ENCODE measurements at regions not wholly inside any gene's neighbourhood (a gene's known extent, or its start where the extent isn't known, plus 50 kb on each side); places are given as distances from the start of the nearest gene placed in this dataset.
"Not testable (repeated sequence)": the region's sequence is repeated elsewhere in the genome, so short reads cannot be mapped to it uniquely, and the experiment has no call there.

DNA sequence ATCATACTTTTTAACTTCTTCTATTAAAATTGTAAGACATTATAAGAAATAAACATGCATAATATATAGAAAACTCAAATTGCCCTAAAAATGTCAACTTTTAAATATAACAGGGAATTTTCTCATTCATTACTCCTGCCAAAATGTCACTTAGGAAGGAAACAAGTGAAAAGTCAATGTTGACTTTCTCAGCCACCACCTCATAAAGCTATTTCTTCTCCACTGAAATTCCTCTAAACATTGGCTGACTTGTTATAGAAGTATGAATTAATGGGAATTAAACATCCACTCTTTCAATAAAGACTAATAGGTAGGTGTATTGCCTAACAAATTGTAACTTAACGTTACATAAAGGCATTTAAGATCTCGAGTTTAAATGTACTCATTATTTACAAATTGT, 499.7 kb upstream of the SYT4 start:
- Histone ChIP-seq H3K9ac (ENCODE audit: low read depth in 1 of 2, low read length in 2 of 2) (no peak overlapping the region), H3K9me3 (ENCODE audit: control insufficient read depth in 2 of 2, low read length in 2 of 2) (no peaks in the 10 kb centered on the region), H3K27me3 (ENCODE audit: control insufficient read depth in 2 of 2, insufficient read depth in 2 of 2, low read length in 2 of 2) (no peaks in the 10 kb centered on the region), H3K4me3 (ENCODE audit: low read length in 2 of 2) (no peak overlapping the region), H3K4me1 (ENCODE audit: control insufficient read depth in 2 of 2, insufficient read depth in 2 of 2, low read length in 2 of 2) (no peaks in the 10 kb centered on the region), H3K27ac (ENCODE audit: low read depth in 2 of 2, low read length in 2 of 2) (no peak overlapping the region), H3K36me3 (ENCODE audit: control insufficient read depth in 2 of 2, insufficient read depth in 2 of 2, low read length in 2 of 2) (no peaks in the 10 kb centered on the region)

DNA sequence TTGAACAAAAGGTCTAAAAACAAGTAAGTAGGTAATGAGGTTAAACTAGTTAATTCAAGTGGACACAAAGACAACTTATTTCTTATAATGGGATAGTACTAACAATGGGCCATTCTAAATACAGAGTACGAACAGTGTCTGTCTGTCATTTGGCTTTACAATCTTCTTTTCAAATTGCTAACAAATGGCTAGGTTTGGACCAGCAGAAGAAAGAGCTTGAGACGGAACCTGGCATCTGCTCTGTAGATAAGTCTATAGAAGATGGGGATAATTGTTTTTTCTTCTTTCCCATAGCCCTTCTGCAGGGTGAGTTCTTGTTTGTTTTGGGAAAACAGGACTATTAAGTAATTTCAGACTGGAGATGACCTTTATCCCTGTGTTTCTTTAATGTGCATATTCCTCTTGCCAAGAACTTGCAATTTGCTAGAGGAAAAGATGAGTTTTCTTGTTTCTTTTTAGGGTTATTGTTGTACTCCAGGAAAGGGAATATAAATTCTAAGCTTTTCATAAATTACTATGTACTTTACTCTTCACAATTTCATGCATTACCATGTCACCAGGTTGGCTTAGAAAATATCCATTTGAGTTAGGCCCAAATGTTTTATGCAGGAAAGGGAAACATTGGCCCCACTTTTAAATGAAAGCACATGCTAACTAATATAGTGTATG, 500.5 kb upstream of the SYT4 start:
- no peak overlapping the region for H3K9ac ChIP-seq (ENCODE audit: low read depth in 1 of 2, low read length in 2 of 2)
- H3K36me3 ChIP-seq (ENCODE audit: control insufficient read depth in 2 of 2, insufficient read depth in 2 of 2, low read length in 2 of 2): no peaks in the 10 kb centered on the region
- H3K9me3 ChIP-seq (ENCODE audit: control insufficient read depth in 2 of 2, low read length in 2 of 2): no peaks in the 10 kb centered on the region
- no peak overlapping the region for H3K27ac ChIP-seq (ENCODE audit: low read depth in 2 of 2, low read length in 2 of 2)
- no peaks in the 10 kb centered on the region for H3K27me3 ChIP-seq (ENCODE audit: control insufficient read depth in 2 of 2, insufficient read depth in 2 of 2, low read length in 2 of 2)
- H3K4me1 ChIP-seq (ENCODE audit: control insufficient read depth in 2 of 2, insufficient read depth in 2 of 2, low read length in 2 of 2): no peaks in the 10 kb centered on the region
- H3K4me3 ChIP-seq (ENCODE audit: low read length in 2 of 2): no peak overlapping the region

DNA sequence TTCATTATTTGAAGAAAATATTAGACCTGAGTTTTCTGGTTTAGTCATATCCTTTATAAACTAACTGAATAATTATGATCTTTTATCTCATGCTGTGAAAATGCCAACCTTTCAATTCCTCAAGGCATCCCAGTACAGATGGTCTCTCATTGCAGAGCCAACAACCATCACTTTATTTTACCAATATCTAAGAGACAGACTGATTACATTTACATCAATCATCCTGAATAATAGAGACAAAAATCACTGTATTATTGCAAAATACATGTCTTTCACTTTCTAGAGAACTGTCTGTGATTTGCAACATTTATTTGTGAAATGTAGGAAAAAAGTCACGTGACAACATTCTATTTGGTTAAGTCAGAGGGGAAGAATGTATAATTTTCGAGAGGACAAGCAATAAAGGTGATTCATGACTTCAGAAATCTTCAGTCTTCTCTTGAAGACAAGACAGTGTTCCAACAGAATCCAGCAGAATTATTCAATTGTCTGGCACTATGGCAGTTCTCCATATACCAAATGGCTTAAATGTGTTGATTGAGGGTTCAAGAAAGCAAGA, 503.6 kb upstream of the SYT4 start:
- Histone ChIP-seq H3K27ac (ENCODE audit: low read depth in 2 of 2, low read length in 2 of 2) (no peak overlapping the region), H3K9me3 (ENCODE audit: control insufficient read depth in 2 of 2, low read length in 2 of 2) (no peaks in the 10 kb centered on the region), H3K27me3 (ENCODE audit: control insufficient read depth in 2 of 2, insufficient read depth in 2 of 2, low read length in 2 of 2) (no peaks in the 10 kb centered on the region), H3K4me3 (ENCODE audit: low read length in 2 of 2) (no peak overlapping the region), H3K4me1 (ENCODE audit: control insufficient read depth in 2 of 2, insufficient read depth in 2 of 2, low read length in 2 of 2) (no peaks in the 10 kb centered on the region), H3K36me3 (ENCODE audit: control insufficient read depth in 2 of 2, insufficient read depth in 2 of 2, low read length in 2 of 2) (no peaks in the 10 kb centered on the region), H3K9ac (ENCODE audit: low read depth in 1 of 2, low read length in 2 of 2) (no peak overlapping the region)

DNA sequence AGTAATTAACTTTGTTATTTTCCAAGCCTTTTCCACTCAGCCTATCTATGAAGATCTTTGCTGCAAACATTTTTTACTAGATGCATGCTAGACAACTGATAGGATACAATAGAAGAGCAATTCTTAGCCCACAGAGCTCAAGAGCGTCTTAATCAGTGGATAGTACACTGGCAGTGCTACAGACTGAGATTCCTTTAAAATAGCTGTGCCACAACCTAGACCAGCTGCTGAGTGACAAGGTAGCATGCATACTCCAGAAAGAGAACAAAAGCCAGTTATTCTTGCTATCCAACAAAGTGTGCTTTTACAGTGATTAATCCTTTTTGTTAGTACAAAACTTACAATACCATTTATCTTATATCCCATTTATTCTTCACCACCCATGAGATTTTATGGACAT, 507.9 kb upstream of the SYT4 start:
- Histone ChIP-seq H3K4me3 (ENCODE audit: low read length in 2 of 2) (no peak overlapping the region), H3K36me3 (ENCODE audit: control insufficient read depth in 2 of 2, insufficient read depth in 2 of 2, low read length in 2 of 2) (no peaks in the 10 kb centered on the region), H3K27ac (ENCODE audit: low read depth in 2 of 2, low read length in 2 of 2) (no peak overlapping the region), H3K9me3 (ENCODE audit: control insufficient read depth in 2 of 2, low read length in 2 of 2) (no peaks in the 10 kb centered on the region), H3K27me3 (ENCODE audit: control insufficient read depth in 2 of 2, insufficient read depth in 2 of 2, low read length in 2 of 2) (no peaks in the 10 kb centered on the region), H3K9ac (ENCODE audit: low read depth in 1 of 2, low read length in 2 of 2) (no peak overlapping the region), H3K4me1 (ENCODE audit: control insufficient read depth in 2 of 2, insufficient read depth in 2 of 2, low read length in 2 of 2) (no peaks in the 10 kb centered on the region)

DNA sequence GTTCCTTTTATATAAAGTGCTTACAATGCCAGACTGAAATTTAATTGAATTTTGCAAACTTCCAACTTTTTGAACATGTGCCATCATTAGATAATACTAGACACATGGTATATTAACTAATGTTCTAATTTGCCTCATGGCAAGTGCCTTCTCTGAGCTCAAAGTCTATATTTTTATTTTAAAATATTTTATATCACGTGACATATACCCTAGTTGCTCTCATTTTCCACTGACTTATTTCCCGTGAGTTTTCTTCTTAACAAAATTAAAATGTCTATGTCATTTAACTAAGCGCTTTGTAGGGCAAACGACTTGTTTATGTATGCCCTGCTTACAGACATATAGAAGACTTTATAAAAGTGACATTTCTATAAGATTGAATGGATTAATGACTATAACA, 509.6 kb upstream of the SYT4 start:
- Histone ChIP-seq H3K4me1 (ENCODE audit: control insufficient read depth in 2 of 2, insufficient read depth in 2 of 2, low read length in 2 of 2) (no peaks in the 10 kb centered on the region), H3K9me3 (ENCODE audit: control insufficient read depth in 2 of 2, low read length in 2 of 2) (no peaks in the 10 kb centered on the region), H3K36me3 (ENCODE audit: control insufficient read depth in 2 of 2, insufficient read depth in 2 of 2, low read length in 2 of 2) (no peaks in the 10 kb centered on the region), H3K27me3 (ENCODE audit: control insufficient read depth in 2 of 2, insufficient read depth in 2 of 2, low read length in 2 of 2) (no peaks in the 10 kb centered on the region), H3K9ac (ENCODE audit: low read depth in 1 of 2, low read length in 2 of 2) (no peak overlapping the region), H3K27ac (ENCODE audit: low read depth in 2 of 2, low read length in 2 of 2) (no peak overlapping the region), H3K4me3 (ENCODE audit: low read length in 2 of 2) (no peak overlapping the region)

DNA sequence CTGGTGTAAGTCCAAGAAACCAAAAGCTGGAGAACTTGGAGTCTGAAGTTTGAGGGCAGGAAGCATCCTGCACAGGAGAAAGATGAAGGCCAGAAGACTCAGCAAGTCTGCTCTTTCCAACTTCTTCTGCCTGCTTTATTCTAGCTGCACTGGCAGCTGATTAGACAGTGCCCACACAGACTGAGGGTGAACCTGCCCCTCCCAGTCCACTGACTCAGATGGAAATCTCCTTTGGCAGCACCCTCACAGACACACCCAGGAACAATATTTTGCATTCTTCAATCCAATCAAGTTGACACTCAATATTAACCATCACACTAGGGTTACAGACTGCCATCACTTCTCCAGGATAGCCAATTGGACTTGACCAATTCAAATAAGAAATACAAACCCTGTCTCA, 510.4 kb upstream of the SYT4 start:
- H3K9me3 ChIP-seq (ENCODE audit: control insufficient read depth in 2 of 2, low read length in 2 of 2); H3K9ac ChIP-seq (ENCODE audit: low read depth in 1 of 2, low read length in 2 of 2); H3K4me1 ChIP-seq (ENCODE audit: control insufficient read depth in 2 of 2, insufficient read depth in 2 of 2, low read length in 2 of 2); H3K36me3 ChIP-seq (ENCODE audit: control insufficient read depth in 2 of 2, insufficient read depth in 2 of 2, low read length in 2 of 2); H3K27me3 ChIP-seq (ENCODE audit: control insufficient read depth in 2 of 2, insufficient read depth in 2 of 2, low read length in 2 of 2); H3K4me3 ChIP-seq (ENCODE audit: low read length in 2 of 2); H3K27ac ChIP-seq (ENCODE audit: low read depth in 2 of 2, low read length in 2 of 2): not testable (repeated sequence)

DNA sequence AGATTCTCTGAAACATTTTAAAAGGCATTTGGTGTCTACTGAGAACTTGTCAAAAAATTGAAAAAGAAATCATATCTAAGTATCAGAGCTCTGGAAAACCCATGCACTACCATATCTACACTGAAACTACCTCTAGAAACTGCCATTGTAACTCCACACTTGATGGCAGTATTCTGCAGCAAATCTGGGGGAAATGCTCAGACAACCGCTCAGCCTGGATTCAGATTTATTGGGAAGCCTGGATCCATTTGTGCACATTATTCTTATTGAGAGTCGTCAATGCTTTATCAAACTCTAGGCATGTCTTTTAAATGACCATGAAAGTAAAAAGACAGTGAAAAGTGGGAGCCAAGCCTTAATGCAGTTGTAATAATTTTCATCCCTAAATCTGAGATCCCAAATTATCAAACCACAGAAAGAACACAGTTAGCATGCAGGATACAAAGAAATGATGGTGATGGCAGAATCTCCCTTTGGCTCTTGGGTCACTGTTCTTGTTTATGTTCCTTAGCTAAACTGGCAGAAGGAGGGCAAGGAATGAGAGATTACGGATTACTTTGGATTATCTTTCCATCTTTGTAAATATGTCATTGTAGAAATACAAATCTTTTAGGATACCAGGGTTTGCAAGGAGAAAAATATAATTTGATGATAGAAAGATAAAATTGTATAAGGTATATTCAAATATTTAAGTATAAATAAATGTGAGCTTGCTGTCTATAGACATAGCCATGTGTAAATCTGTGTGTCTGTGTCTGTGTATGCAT, 512.1 kb upstream of the SYT4 start:
- H3K36me3 ChIP-seq (ENCODE audit: control insufficient read depth in 2 of 2, insufficient read depth in 2 of 2, low read length in 2 of 2): no peaks in the 10 kb centered on the region
- H3K27me3 ChIP-seq (ENCODE audit: control insufficient read depth in 2 of 2, insufficient read depth in 2 of 2, low read length in 2 of 2): no peaks in the 10 kb centered on the region
- H3K4me3 ChIP-seq (ENCODE audit: low read length in 2 of 2): no peak overlapping the region
- no peaks in the 10 kb centered on the region for H3K9me3 ChIP-seq (ENCODE audit: control insufficient read depth in 2 of 2, low read length in 2 of 2)
- H3K27ac ChIP-seq (ENCODE audit: low read depth in 2 of 2, low read length in 2 of 2): no peak overlapping the region
- no peaks in the 10 kb centered on the region for H3K4me1 ChIP-seq (ENCODE audit: control insufficient read depth in 2 of 2, insufficient read depth in 2 of 2, low read length in 2 of 2)
- H3K9ac ChIP-seq (ENCODE audit: low read depth in 1 of 2, low read length in 2 of 2): no peak overlapping the region

DNA sequence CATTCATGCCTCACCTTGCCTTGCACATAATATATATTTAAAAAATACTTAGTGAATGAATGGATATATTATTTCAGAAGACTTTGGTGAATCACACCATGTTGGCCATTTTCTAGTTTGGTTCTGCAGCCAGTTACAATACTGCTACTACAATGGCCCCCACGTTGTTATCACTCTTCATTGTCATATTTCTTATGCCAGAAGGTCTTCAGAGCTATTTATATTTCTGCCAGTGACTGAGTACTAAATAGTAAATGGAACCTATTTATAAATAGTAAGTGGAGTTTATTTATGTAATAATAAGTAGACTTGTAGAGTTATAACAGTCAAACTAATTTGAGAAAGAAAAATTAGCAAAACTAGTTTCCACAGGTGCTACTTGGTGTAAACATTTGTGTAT, 516.6 kb upstream of the SYT4 start:
- H3K4me3 ChIP-seq (ENCODE audit: low read length in 2 of 2): no peak overlapping the region
- H3K27ac ChIP-seq (ENCODE audit: low read depth in 2 of 2, low read length in 2 of 2): no peak overlapping the region
- H3K9me3 ChIP-seq (ENCODE audit: control insufficient read depth in 2 of 2, low read length in 2 of 2): no peaks in the 10 kb centered on the region
- no peak overlapping the region for H3K9ac ChIP-seq (ENCODE audit: low read depth in 1 of 2, low read length in 2 of 2)
- no peaks in the 10 kb centered on the region for H3K36me3 ChIP-seq (ENCODE audit: control insufficient read depth in 2 of 2, insufficient read depth in 2 of 2, low read length in 2 of 2)
- no peaks in the 10 kb centered on the region for H3K27me3 ChIP-seq (ENCODE audit: control insufficient read depth in 2 of 2, insufficient read depth in 2 of 2, low read length in 2 of 2)
- H3K4me1 ChIP-seq (ENCODE audit: control insufficient read depth in 2 of 2, insufficient read depth in 2 of 2, low read length in 2 of 2): no peaks in the 10 kb centered on the region

DNA sequence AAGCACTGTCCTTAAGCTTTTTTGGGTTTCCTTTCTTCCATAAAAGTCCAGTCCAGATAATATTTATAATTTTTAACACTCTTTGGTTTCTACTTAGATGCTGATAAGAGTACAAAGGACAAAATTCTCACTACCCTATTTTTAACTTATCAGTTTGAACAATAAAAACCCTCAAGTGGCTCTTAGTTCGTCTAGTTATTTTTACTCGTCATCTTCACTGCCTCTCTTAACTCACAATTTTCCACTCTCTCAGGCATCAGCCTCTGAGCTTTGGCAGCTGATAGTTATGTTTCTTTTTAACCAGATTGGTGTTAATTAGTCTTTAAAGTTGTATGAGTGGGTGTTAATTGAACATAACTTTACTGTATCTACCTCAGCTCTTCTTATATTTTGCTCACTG, 517.1 kb upstream of the SYT4 start:
- H3K9ac ChIP-seq (ENCODE audit: low read depth in 1 of 2, low read length in 2 of 2): no peak overlapping the region
- no peaks in the 10 kb centered on the region for H3K9me3 ChIP-seq (ENCODE audit: control insufficient read depth in 2 of 2, low read length in 2 of 2)
- no peaks in the 10 kb centered on the region for H3K36me3 ChIP-seq (ENCODE audit: control insufficient read depth in 2 of 2, insufficient read depth in 2 of 2, low read length in 2 of 2)
- no peak overlapping the region for H3K4me3 ChIP-seq (ENCODE audit: low read length in 2 of 2)
- H3K27me3 ChIP-seq (ENCODE audit: control insufficient read depth in 2 of 2, insufficient read depth in 2 of 2, low read length in 2 of 2): no peaks in the 10 kb centered on the region
- no peaks in the 10 kb centered on the region for H3K4me1 ChIP-seq (ENCODE audit: control insufficient read depth in 2 of 2, insufficient read depth in 2 of 2, low read length in 2 of 2)
- no peak overlapping the region for H3K27ac ChIP-seq (ENCODE audit: low read depth in 2 of 2, low read length in 2 of 2)

DNA sequence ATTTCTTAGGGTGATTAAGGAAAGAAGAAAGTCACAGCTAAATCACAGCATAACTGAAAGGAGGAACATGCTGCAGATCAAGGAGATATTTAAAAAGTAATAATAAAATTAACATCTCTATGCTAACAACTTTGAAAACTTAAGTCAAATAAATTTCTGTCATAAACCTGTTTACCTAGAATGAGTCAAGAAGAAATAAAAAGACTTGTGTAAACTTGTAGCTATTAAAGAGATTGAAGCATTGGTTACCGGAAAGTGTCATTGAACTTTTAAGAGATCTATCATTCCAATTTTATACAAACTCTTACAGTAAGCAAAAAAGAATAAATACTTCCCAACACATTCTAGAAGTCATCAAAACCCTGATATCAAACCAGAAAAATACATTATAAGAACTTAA, 520.1 kb upstream of the SYT4 start:
- no peak overlapping the region for H3K4me3 ChIP-seq (ENCODE audit: low read length in 2 of 2)
- no peak overlapping the region for H3K9ac ChIP-seq (ENCODE audit: low read depth in 1 of 2, low read length in 2 of 2)
- H3K27ac ChIP-seq (ENCODE audit: low read depth in 2 of 2, low read length in 2 of 2): no peak overlapping the region
- no peaks in the 10 kb centered on the region for H3K27me3 ChIP-seq (ENCODE audit: control insufficient read depth in 2 of 2, insufficient read depth in 2 of 2, low read length in 2 of 2)
- no peaks in the 10 kb centered on the region for H3K4me1 ChIP-seq (ENCODE audit: control insufficient read depth in 2 of 2, insufficient read depth in 2 of 2, low read length in 2 of 2)
- H3K9me3 ChIP-seq (ENCODE audit: control insufficient read depth in 2 of 2, low read length in 2 of 2): no peaks in the 10 kb centered on the region
- no peaks in the 10 kb centered on the region for H3K36me3 ChIP-seq (ENCODE audit: control insufficient read depth in 2 of 2, insufficient read depth in 2 of 2, low read length in 2 of 2)

All from mucosa of rectum (tissue), 2 donors.